ENCODE measurements at regions not wholly inside any gene's neighbourhood (a gene's known extent, or its start where the extent isn't known, plus 50 kb on each side); places are given as distances from the start of the nearest gene placed in this dataset.
A peak's percentile ranks its signal among the peaks of the same experiment; 100 is the strongest.

DNA sequence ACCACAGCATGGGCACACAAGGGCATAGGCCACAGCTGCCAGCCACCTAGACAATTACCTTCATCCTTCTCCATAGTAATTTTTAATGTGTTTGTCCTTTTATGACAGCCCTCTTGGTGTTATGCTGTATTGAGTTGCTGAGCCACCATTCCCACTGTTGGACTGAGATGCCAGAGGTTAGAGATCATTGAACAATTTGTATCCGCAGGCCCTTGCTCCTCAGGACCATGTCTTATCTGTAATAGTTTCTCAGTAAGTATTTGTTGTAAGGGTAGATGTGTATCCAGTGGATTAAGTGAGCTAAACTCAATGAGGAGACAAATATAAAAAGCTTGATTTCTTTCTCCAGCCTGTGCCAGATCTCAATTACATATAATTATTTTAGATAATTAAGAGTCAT is 832.8 kb upstream of the ID2 start:
- H2AK5ac ChIP-seq (ENCODE audit: low read length, severe bottlenecking), result no peak overlapping the region
- H2BK5ac ChIP-seq (ENCODE audit: low read depth, low read length, poor library complexity, severe bottlenecking), result no peak overlapping the region
- no peak overlapping the region for H3K4ac ChIP-seq (ENCODE audit: low read depth in 1 of 2, low read length in 2 of 2)
- H3K4me1 ChIP-seq (ENCODE audit: control insufficient read depth, insufficient read depth, low read depth, low read length), result peaks cover 4% of the 10 kb centered on the region
- H2BK15ac ChIP-seq (ENCODE audit: low read depth, poor library complexity, severe bottlenecking), result no peak overlapping the region
- H3K27me3 ChIP-seq (ENCODE audit: control insufficient read depth in 1 of 2, insufficient read depth in 1 of 2, low read length in 2 of 2), result no peaks in the 10 kb centered on the region
- H3K9me3 ChIP-seq (ENCODE audit: control insufficient read depth, low read length), result no peaks in the 10 kb centered on the region
- H2BK12ac ChIP-seq (ENCODE audit: low read length in 2 of 2), result no peak overlapping the region
- H3K79me1 ChIP-seq (replicated peaks; ENCODE audit: low read length, poor library complexity, severe bottlenecking), result no peaks in the 10 kb centered on the region
- no peak overlapping the region for H2AFZ ChIP-seq (ENCODE audit: low read depth, low read length)
- H2BK120ac ChIP-seq (ENCODE audit: low read depth, low read length), result no peak overlapping the region
- H3K4me3 ChIP-seq (ENCODE audit: insufficient read depth in 1 of 2, low read depth in 1 of 2, low read length in 2 of 2), result no peak overlapping the region
- DNase-seq, result no peak
- H3K4me2 ChIP-seq (ENCODE audit: low read length, poor library complexity, severe bottlenecking), result no peak overlapping the region
- H3K23ac ChIP-seq (ENCODE audit: low read length in 2 of 2), result no peak overlapping the region
- H3K18ac ChIP-seq (ENCODE audit: low read depth in 1 of 2, low read length in 2 of 2), result no peak overlapping the region
- H3K27ac ChIP-seq (ENCODE audit: low read length, poor library complexity, severe bottlenecking), result no peak overlapping the region
- no peak overlapping the region for H4K91ac ChIP-seq (ENCODE audit: low read length)
- no peak overlapping the region for H4K8ac ChIP-seq (ENCODE audit: low read length)
- no peak overlapping the region for H3K9ac ChIP-seq (ENCODE audit: low read length)
- no peak overlapping the region for H3K14ac ChIP-seq (ENCODE audit: low read length in 2 of 2)
- 100% methylated on average over 1 of the region's 1 CpG for WGBS
- H3K36me3 ChIP-seq (ENCODE audit: control insufficient read depth in 1 of 2, insufficient read depth in 2 of 2, low read depth in 1 of 2, low read length in 2 of 2), result no peaks in the 10 kb centered on the region

DNA sequence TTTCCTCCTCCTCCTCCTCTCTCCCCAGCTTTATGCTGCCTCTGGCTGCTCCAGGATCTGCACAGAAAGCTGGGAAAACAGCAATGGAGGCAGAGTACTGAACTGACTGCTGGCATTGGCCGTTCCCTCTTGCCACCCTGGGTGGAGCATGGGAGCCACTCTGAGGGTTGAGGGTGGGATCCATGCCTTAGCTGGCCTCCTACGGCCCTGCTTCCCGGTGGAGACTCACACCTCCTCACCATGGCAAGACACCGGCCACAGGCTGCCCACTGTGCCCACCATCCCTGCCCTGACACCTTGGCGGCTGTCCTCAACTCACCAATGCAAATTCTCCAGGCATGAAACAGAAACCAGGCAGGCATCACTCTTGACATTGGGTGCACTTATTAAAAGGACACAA is 832.3 kb upstream of the ID2 start:
- H3K23ac ChIP-seq (ENCODE audit: low read length in 2 of 2), result no peak overlapping the region
- no peak overlapping the region for H2BK15ac ChIP-seq (ENCODE audit: low read depth, poor library complexity, severe bottlenecking)
- no peaks in the 10 kb centered on the region for H3K27me3 ChIP-seq (ENCODE audit: control insufficient read depth in 1 of 2, insufficient read depth in 1 of 2, low read length in 2 of 2)
- no peak overlapping the region for H2BK120ac ChIP-seq (ENCODE audit: low read depth, low read length)
- H2AFZ ChIP-seq (ENCODE audit: low read depth, low read length), result no peak overlapping the region
- H3K27ac ChIP-seq (ENCODE audit: low read length, poor library complexity, severe bottlenecking), result no peak overlapping the region
- no peak overlapping the region for H2BK12ac ChIP-seq (ENCODE audit: low read length in 2 of 2)
- no peaks in the 10 kb centered on the region for H3K36me3 ChIP-seq (ENCODE audit: control insufficient read depth in 1 of 2, insufficient read depth in 2 of 2, low read depth in 1 of 2, low read length in 2 of 2)
- WGBS, result 74% methylated on average over 5 of the region's 5 CpGs
- H2AK5ac ChIP-seq (ENCODE audit: low read length, severe bottlenecking), result no peak overlapping the region
- H3K4me3 ChIP-seq (ENCODE audit: insufficient read depth in 1 of 2, low read depth in 1 of 2, low read length in 2 of 2), result no peak overlapping the region
- H3K4ac ChIP-seq (ENCODE audit: low read depth in 1 of 2, low read length in 2 of 2), result no peak overlapping the region
- H3K4me1 ChIP-seq (ENCODE audit: control insufficient read depth, insufficient read depth, low read depth, low read length), result peaks cover 4% of the 10 kb centered on the region
- no peaks in the 10 kb centered on the region for H3K9me3 ChIP-seq (ENCODE audit: control insufficient read depth, low read length)
- H4K91ac ChIP-seq (ENCODE audit: low read length), result no peak overlapping the region
- no peak overlapping the region for H4K8ac ChIP-seq (ENCODE audit: low read length)
- H3K14ac ChIP-seq (ENCODE audit: low read length in 2 of 2), result no peak overlapping the region
- no peak overlapping the region for H3K18ac ChIP-seq (ENCODE audit: low read depth in 1 of 2, low read length in 2 of 2)
- H3K9ac ChIP-seq (ENCODE audit: low read length), result no peak overlapping the region
- no peaks in the 10 kb centered on the region for H3K79me1 ChIP-seq (replicated peaks; ENCODE audit: low read length, poor library complexity, severe bottlenecking)
- H3K4me2 ChIP-seq (ENCODE audit: low read length, poor library complexity, severe bottlenecking), result no peak overlapping the region
- no peak for DNase-seq
- no peak overlapping the region for H2BK5ac ChIP-seq (ENCODE audit: low read depth, low read length, poor library complexity, severe bottlenecking)

DNA sequence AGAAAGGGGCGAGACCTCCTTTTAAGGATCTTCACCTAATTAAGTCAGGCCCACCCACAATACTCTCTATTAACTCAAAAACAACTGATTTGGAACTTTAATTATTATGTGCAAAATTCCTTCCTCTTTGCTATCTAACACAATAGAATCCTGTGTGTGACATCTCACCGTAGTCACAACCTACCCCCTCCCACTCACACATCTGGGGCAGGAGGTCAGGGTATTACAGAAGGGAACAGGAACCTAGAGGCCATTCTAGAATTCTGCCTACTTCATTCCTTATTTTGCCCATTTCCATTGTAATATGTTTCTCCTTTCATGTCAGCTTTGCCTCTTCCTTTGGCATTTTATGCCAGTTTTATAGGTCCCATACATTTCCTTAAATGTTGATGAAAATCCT is 829.3 kb upstream of the ID2 start:
- Histone ChIP-seq H3K36me3 (ENCODE audit: control insufficient read depth in 1 of 2, insufficient read depth in 2 of 2, low read depth in 1 of 2, low read length in 2 of 2) (no peaks in the 10 kb centered on the region), H4K8ac (ENCODE audit: low read length) (no peak overlapping the region), H3K14ac (ENCODE audit: low read length in 2 of 2) (no peak overlapping the region), H2BK5ac (ENCODE audit: low read depth, low read length, poor library complexity, severe bottlenecking) (no peak overlapping the region), H4K91ac (ENCODE audit: low read length) (no peak overlapping the region), H3K23ac (ENCODE audit: low read length in 2 of 2) (no peak overlapping the region), H3K18ac (ENCODE audit: low read depth in 1 of 2, low read length in 2 of 2) (no peak overlapping the region), H3K79me1 (replicated peaks; ENCODE audit: low read length, poor library complexity, severe bottlenecking) (no peaks in the 10 kb centered on the region), H2BK15ac (ENCODE audit: low read depth, poor library complexity, severe bottlenecking) (no peak overlapping the region), H3K4ac (ENCODE audit: low read depth in 1 of 2, low read length in 2 of 2) (no peak overlapping the region), H2BK12ac (ENCODE audit: low read length in 2 of 2) (no peak overlapping the region), H3K4me2 (ENCODE audit: low read length, poor library complexity, severe bottlenecking) (no peak overlapping the region), H2AFZ (ENCODE audit: low read depth, low read length) (no peak overlapping the region), H3K9ac (ENCODE audit: low read length) (no peak overlapping the region), H2BK120ac (ENCODE audit: low read depth, low read length) (no peak overlapping the region), H2AK5ac (ENCODE audit: low read length, severe bottlenecking) (no peak overlapping the region), H3K4me1 (ENCODE audit: control insufficient read depth, insufficient read depth, low read depth, low read length) (no peaks in the 10 kb centered on the region), H3K27ac (ENCODE audit: low read length, poor library complexity, severe bottlenecking) (no peak overlapping the region), H3K9me3 (ENCODE audit: control insufficient read depth, low read length) (no peaks in the 10 kb centered on the region), H3K4me3 (ENCODE audit: insufficient read depth in 1 of 2, low read depth in 1 of 2, low read length in 2 of 2) (no peak overlapping the region), H3K27me3 (ENCODE audit: control insufficient read depth in 1 of 2, insufficient read depth in 1 of 2, low read length in 2 of 2) (no peaks in the 10 kb centered on the region)
- no peak for DNase-seq
- WGBS, result 43% methylated on average over 2 of the region's 2 CpGs

DNA sequence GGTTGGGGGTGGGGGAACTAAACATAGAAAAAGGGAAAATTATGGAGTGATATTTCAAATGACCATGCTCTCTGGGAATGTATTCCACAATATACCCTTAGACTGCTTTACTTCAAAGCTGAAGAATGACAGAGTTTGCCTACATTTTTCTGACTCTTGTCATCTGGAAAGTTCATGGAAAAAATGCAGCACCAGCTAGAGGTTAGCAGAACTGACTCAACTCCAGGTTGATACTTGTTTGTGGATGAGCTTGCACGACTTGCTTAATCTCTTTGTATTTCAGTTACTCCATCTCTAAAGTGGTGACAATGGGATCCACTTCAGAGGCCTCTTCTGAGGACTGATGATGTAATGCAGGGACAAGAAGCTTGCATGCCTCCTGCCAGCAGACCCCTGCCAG is 824.0 kb upstream of the ID2 start:
- Histone ChIP-seq H3K9me3 (ENCODE audit: control insufficient read depth, low read length) (no peaks in the 10 kb centered on the region), H2BK5ac (ENCODE audit: low read depth, low read length, poor library complexity, severe bottlenecking) (no peak overlapping the region), H3K27me3 (ENCODE audit: control insufficient read depth in 1 of 2, insufficient read depth in 1 of 2, low read length in 2 of 2) (no peaks in the 10 kb centered on the region), H2BK12ac (ENCODE audit: low read length in 2 of 2) (no peak overlapping the region), H3K14ac (ENCODE audit: low read length in 2 of 2) (no peak overlapping the region), H3K4me2 (ENCODE audit: low read length, poor library complexity, severe bottlenecking) (no peak overlapping the region), H4K8ac (ENCODE audit: low read length) (no peak overlapping the region), H3K79me1 (replicated peaks; ENCODE audit: low read length, poor library complexity, severe bottlenecking) (no peaks in the 10 kb centered on the region), H2AFZ (ENCODE audit: low read depth, low read length) (no peak overlapping the region), H3K4me1 (ENCODE audit: control insufficient read depth, insufficient read depth, low read depth, low read length) (peaks cover 3% of the 10 kb centered on the region), H4K91ac (ENCODE audit: low read length) (no peak overlapping the region), H2BK120ac (ENCODE audit: low read depth, low read length) (no peak overlapping the region), H3K23ac (ENCODE audit: low read length in 2 of 2) (no peak overlapping the region), H3K36me3 (ENCODE audit: control insufficient read depth in 1 of 2, insufficient read depth in 2 of 2, low read depth in 1 of 2, low read length in 2 of 2) (no peaks in the 10 kb centered on the region), H3K4ac (ENCODE audit: low read depth in 1 of 2, low read length in 2 of 2) (no peak overlapping the region), H3K4me3 (ENCODE audit: insufficient read depth in 1 of 2, low read depth in 1 of 2, low read length in 2 of 2) (no peak overlapping the region), H3K18ac (ENCODE audit: low read depth in 1 of 2, low read length in 2 of 2) (no peak overlapping the region), H3K27ac (ENCODE audit: low read length, poor library complexity, severe bottlenecking) (no peak overlapping the region), H2AK5ac (ENCODE audit: low read length, severe bottlenecking) (no peak overlapping the region), H3K9ac (ENCODE audit: low read length) (no peak overlapping the region), H2BK15ac (ENCODE audit: low read depth, poor library complexity, severe bottlenecking) (no peak overlapping the region)
- WGBS, result 20% methylated on average over 1 of the region's 1 CpG
- DNase-seq, result peak; percentile 63

Measured in mesenchymal stem cell (in vitro differentiated cells and primary cell).